HG03442 (cell line): ENCODE measurements at regions not wholly inside any gene's neighbourhood (a gene's known extent, or its start where the extent isn't known, plus 50 kb on each side); places are given as distances from the start of the nearest gene placed in this dataset.
"Not testable (repeated sequence)": the region's sequence is repeated elsewhere in the genome, so short reads cannot be mapped to it uniquely, and the experiment has no call there.

Experiments
- ATAC-seq: cut with Tn5 transposase; IDR thresholded peaks from one replicate; pipeline ENCODE4 v1.9.1; 2021; ENCODE audit warnings: mild to moderate bottlenecking, moderate library complexity; ENCODE audit not compliant: unreplicated experiment

DNA sequence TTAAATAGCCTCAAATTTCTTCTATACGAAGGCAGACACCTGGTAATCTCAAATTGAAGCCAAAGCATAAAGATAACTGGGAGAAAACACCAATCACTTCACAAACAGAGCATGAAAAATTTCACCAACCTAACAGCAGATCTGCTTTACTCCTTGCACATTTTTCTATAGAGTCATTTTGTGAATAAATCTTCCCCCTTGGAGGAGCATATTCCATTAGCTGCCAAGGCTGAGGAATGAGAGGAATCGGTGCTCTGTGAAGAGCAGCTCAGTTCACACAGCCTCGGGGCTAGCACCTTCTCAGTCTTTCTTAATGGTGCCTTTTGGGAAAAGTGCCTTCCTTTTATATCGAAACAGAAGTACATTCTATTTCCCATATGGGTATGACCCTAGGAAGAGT, 1313.7 kb upstream of the NRXN1 start:
- ATAC-seq, result no peak

- ATAC-seq, result no peak
Measured at GRCh38 chr2:52345082-52345481, 1313.2 kb upstream of the NRXN1 start.

DNA sequence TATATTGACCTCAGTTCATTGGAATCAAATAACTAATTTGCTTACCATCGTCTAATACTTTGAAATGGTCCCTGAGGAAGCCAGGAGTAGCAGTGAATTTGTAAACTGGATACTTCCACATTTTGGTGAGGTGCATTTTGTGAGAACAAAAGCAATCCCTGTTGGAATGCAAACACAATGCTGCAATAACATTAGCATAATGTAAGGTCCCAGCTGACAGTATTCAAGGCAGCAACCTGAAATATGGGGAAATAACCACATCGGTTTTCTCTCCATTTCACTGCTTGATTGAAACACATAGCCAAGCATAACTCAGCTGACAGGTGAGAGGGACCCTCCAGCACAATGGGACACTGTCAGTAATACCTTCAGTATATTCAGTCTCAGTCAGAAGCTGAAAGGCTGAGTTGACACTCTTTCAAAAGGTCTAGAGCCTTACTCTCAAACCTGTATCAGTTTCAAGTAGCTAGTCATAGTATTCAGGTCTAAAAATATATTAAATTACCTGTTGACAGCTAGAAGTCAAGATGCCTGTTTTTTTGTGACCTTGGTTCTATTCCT, 1311.9 kb upstream of the NRXN1 start:
- ATAC-seq, result no peak

- no peak for ATAC-seq
Measured at GRCh38 chr2:52343010-52343409, 1311.1 kb upstream of the NRXN1 start.

GRCh38 chr2:52342458-52342857, 1310.5 kb upstream of the NRXN1 start:
- no peak for ATAC-seq

DNA sequence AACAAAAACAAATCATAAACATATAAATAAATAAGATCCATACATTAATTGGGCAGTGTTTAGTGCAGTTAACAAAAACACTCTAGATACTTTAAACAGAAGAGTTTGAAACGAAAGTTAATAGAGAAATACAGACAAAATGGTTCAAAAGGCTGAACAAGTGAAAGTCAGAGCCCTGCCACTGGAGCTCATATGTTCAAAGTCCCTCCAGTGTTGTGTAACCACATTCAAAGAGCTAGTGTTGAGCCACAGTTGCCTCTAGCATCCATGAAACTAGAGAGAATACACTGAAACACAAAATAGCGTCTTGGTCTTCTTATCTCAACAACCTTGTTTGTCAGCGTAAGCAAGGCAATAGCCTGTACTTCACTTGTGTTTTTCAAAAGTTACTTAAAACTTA, 1309.8 kb upstream of the NRXN1 start:
- ATAC-seq, result no peak

DNA sequence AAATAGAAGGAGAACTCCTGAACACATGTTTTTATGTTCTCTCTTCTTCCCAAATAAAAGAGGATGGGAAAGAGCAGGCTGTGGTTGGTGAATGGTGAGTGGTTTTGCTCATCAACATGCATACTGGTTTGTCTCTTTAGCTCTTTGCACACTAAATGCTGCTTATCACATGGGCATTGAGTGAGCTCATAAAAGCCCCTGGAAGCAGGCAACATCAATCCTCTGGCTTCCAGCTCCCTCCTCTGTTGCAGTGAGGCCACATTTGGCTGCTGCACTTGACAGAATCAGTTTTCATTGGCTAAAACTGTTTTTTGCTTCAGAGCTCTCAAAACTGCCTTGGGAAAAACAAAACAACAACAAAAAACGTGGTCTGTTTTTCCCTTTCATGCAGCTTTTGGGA, 1308.2 kb upstream of the NRXN1 start:
- no peak for ATAC-seq

- ATAC-seq, result not testable (repeated sequence)
Measured at GRCh38 chr2:52337786-52338185, 1305.9 kb upstream of the NRXN1 start.

DNA sequence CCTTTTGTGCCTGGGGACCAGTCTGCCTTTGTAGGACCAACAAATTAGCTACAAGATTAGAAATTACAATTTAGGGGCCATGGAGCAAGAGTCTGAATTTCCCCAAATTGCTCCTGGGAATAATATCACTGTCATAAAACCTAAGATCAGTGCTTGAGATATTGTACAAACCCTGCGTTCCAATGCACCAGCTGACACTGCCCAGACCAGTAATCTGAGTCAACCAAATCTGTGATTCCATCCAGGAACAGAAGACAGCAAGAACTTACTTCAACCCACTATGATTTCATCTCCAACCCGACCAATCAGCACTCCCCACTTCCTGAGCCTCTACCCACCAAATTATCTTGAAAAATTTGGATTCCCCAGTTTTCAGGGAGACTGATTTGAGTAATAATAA, 1305.0 kb upstream of the NRXN1 start:
- no peak for ATAC-seq

DNA sequence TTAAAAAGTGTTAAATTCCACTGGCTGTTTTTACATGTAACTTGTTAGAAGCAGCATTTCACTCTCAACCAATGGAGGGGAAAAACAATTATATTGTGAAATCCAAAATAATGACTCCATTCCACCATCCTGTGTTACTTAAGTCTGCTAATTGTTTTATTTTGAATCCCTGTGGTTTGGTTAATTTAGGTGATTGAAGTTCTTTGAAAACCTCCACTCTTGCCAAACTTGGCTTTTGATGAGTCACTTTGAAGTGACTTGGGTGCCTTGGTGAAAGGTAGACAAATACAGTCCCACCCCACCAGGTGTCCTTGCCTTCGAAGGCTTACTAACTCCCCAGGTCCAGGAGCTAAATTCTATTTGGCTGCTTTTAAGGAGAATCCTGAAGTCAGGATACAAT, 1303.8 kb upstream of the NRXN1 start:
- no peak for ATAC-seq

DNA sequence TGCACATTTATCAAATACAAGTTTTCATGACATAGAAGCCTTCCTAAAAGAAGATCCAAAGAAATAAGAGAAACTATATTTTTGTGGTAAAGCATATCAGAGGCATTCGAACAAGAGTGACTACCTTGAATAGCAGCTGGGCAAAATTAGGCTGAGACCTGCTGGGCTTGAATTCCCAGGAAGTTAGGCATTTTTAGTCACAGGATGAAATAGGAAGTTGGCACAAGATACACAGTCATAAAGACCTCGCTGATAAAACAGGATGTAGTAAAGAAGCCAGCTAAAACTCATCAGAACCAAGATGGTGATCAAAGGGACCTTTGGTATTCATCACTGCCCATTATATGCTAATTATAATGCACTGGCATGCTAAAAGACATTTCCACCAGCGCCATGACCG, 1302.3 kb upstream of the NRXN1 start:
- ATAC-seq, result no peak

GRCh38 chr2:52327641-52328040, 1295.7 kb upstream of the NRXN1 start:
- no peak for ATAC-seq

DNA sequence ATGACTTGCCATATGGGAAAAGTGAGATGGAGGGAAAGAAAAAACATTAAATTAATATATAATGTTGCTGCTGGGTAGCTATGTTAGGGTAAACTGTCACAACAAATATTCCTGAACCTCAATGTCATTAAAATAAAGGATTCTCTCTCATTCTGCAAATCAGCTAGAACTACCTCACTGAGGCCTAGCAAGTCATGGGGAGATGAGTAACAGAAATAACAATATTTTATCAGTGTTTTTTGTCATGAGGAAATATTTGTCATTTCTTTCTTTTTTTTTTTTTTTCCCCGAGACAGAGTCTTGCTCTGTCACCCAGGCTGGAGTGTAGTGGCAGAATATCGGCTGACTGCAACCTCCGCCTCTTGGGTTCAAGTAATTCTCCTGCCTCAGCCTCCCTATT, 1282.3 kb upstream of the NRXN1 start:
- ATAC-seq, result no peak

GRCh38 chr2:52312486-52312885, 1280.6 kb upstream of the NRXN1 start:
- ATAC-seq, result no peak

DNA sequence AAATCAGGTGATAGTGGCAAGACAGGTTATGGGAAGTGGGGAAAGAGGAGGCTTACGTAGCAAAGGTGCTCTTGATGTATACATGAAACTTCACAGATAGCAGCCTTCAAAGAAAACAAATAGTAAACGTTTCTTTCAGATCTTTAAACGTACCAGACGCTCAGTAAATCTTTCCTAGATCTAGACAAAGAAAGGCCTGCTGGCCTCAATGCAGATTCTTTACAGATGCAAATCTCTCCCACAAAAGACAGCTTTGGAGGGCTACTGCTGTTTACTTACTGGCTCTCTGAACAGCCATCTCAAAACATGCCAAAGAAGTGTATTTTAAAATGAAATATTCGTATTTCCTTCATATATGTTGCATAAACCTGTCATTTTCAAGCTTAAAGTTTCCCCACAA, 1279.9 kb upstream of the NRXN1 start:
- ATAC-seq, result no peak

DNA sequence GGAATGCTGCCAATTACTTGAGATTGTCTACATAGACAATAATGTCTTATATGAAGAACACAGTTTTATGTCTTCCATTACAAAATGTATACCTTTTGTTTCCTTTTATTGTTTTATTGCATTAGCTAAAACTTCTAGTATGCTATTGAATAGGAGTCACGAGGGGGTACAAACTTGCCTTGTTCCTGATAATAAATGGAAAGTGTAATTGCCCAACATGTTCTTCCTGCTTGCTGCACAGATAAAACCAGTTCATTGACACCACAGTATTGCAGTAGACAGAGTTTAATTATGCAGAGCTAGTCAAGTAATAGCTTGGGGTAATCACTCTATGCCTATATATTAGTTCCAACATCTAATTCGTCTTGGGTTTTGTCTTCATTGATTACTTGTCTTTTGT, 1276.2 kb upstream of the NRXN1 start:
- ATAC-seq, result no peak

DNA sequence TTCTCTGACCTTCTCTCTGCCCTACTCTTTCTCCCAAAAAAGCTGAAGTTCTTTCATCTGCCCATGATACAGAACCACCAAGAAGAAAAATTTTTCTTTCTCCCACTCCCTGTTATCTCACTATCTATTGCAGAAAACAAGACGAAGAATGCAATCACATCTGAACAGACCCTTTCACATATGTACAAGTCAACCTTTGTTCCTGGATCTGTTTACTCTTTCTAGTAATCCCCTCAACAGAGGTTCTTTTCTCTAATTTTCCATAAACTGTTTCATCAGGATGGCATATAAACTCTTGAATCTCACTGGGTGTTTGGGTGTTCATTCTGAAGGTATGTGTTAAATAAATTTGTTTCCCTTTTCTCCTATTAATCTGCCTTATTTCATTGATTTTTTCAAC, 1262.7 kb upstream of the NRXN1 start:
- no peak for ATAC-seq

DNA sequence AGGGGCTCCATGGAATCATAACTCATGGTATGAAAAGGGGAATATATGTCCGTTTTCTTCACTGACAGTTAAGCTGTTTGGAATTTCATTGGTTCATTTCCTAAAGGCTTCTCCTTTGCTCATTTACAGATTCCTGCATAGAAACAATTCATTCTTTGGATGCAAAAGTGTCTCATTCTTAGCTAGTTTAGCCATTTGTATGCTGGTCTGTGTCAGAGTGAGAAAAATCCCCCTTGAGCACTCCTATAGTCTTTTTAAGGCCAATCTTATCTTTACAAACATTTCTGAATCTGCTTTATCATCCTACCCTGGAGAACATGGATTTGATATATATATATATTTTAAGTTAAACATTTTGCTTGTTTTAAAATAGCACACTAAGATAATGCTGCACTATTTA, 1260.9 kb upstream of the NRXN1 start:
- no peak for ATAC-seq

- ATAC-seq, result no peak
Measured at GRCh38 chr2:52289741-52290140, 1257.8 kb upstream of the NRXN1 start.

DNA sequence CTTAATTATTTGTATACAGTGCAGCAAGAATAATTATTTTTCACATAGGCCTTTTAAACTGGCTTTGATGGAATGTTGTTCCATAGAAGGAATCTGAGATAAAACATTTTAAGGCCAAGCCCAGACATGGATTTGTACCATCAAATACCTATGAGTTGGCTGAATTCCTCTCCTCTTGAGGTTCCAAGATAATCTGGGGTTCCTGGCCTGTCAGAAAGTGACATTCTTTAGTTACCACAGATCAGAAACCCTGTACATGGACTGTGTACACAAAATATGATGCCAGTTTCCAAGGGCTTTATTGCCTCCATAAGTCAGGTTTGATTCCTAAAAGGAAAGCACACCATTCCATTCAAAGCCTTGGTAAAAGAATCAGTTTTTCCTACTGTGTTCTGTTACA, 1256.7 kb upstream of the NRXN1 start:
- ATAC-seq, result no peak

GRCh38 chr2:52269696-52270485, 1238.0 kb upstream of the NRXN1 start:
- no peak for ATAC-seq

DNA sequence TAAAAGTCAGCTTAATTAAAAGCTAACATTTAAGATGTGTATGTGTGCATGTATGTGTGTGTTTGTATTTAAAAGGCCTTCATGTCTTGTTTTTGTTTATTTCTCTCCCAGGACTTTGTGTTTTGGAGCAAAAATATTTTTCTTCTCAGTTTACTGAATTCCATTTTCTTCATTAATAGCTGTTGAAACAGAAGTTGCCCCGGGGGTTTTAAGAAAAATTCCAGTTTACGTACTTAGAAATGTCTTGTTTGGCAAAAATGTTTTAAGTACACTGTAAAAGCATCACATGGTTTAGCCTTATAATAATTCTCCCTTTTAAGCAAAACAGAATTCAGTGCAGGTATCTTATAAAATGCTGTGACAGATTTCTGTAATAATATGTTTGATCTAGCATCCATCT, 1233.0 kb upstream of the NRXN1 start:
- no peak for ATAC-seq

- no peak for ATAC-seq
Measured at GRCh38 chr2:52264488-52264887, 1232.6 kb upstream of the NRXN1 start.
